Esophagus squamous epithelium (tissue), 4 donors: ENCODE measurements at regions not wholly inside any gene's neighbourhood (a gene's known extent, or its start where the extent isn't known, plus 50 kb on each side); places are given as distances from the start of the nearest gene placed in this dataset.

ENCODE experiments used
- CTCF ChIP-seq, 6 experiments: fragments of 450-650 bp in 4 of 6; fragments of 200-600 bp in 2 of 6; sonication (generic) in 2 of 6; IDR thresholded peaks; one replicate each; pipeline ENCODE4 v1.5.1; 2016 to 2019; ENCODE audit warnings: antibody characterized with exemption in 6 of 6, mild to moderate bottlenecking in 4 of 6, moderate library complexity in 4 of 6
- POLR2A ChIP-seq, 4 donors: fragments of 450-650 bp; IDR thresholded peaks; one replicate each; pipeline ENCODE4 v1.6.1; 2017; ENCODE audit warnings: antibody characterized with exemption in 4 of 4, mild to moderate bottlenecking in 4 of 4, moderate library complexity in 3 of 4

- TF ChIP-seq CTCF (IDR thresholded peaks at IDR 0.05) (no peak), POLR2A (IDR thresholded peaks at IDR 0.05) (no peak)
Observed at GRCh38 chr12:92032965-92033364, 112.7 kb downstream of the BTG1 start.
